Dermis blood vessel endothelial cell (primary cell): ENCODE measurements at regions not wholly inside any gene's neighbourhood (a gene's known extent, or its start where the extent isn't known, plus 50 kb on each side); places are given as distances from the start of the nearest gene placed in this dataset.

Experiments
- DNase-seq: peaks from one replicate; pipeline ENCODE4 v3.0.0; 2010

DNA sequence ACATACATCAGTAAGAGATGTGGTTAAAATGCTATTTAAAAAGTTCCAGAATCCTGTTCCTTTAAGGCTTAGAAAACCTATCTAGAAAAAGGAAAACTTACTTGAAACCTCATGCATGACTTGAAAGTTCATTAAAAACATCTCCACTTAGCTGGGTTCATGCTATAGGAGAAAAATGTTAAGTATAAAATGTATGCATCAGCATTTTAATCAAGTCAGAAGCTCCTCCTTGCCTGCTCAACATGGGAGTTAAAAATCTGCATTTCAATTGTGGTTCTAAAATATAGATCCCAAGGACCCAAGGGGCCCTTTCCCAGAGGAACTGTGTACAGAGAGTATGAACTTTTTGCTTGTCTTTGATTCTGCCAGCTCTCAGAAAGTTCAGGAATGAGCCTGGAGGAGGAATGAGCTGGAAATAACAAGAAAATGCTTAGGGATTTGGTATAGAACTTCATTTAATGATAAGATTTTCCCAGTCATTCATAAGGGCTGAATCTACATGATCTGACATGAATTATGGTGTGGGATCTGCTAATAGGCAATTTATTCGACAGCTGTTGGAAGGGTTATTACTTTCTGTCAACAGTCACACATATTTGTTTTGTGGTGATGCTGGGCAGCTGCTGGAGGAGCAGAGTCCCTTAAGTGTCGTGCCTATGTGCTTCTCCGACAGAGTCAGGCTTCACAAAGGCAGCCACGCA is 85.6 kb upstream of the MTPN start:
- no peak for DNase-seq

DNA sequence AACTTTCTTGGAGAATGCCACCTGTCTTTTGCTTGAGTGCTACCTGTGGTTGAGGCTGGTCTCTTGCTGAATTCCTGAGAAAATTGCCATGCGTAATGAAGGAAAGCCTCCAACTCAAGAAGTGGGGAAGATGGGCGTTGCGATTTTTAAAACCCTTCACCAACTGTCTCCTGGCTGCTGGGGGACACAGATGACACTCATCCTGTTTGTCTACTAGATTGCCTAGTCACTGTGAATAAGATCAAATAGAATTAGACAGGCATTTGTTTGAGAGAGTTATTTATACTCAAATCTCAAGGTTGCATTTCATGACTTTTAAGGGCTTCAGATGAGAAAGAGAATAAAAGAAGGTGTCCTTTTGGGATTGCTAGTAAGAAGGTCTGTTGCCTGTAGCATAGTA is 84.3 kb upstream of the MTPN start:
- DNase-seq: no peak

DNA sequence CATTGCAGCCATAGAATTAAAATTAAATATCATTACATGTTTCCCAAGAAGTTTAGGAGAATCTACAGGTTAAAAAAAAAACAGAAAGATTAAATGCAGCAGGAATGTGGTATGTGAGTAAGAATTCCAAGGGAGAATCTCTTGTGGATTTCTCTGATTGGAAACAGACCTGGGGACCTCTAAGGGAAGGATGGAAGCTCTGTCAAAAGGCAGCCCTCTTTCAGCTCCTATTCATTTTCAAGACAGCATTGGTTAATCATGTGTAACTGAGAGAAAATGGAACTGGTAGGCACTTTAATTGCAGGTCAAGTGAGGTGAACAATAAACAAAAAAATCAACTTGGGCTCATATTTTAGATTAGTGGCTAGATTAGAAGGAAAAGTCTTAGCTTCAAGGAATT is 81.4 kb upstream of the MTPN start:
- no peak for DNase-seq

DNA sequence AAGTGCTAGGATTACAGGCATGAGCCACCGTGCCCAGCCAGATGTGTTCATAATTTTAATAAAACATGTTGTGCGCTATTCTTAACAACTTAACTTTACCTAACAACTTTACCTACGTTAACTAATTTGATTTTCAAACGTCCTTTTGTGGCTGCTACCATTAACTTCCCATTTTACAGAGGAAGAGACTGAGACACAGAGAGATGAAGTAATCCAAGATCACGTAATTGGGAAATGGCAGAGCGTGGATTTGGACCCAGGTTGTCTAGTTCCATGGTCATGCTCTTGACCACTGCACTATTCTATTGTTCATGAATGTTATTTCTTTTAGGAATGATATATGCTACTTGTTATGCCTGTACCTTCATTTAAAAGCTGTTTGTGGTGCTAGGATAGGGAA is 80.3 kb upstream of the MTPN start:
- DNase-seq: no peak

DNA sequence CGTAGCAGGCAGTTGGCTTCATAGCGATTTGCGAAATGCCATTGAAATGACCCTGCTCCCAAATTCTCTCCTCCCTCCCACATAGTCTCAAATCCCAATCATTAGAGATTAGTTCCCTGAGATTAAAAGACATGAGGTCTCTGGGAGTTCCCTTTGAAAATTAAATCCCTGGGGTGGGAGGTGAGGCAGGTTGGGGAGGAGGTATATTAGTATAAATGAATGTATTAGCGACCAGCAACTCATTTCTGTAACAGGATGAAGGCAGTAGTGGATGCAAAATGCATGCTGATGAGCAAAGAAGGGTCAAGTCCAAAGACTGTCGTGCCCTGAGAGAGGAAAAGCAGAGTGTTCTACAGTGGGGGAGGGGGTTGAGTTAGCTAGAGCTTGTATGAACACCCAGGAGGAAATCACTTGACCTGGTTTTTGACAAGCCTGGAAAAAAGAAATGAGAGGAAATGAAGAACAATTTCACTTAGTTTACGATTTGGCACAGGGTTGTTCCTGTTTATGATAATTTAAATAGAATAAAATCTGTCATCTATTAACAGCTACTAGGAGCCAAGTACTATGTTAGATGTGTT is 79.6 kb upstream of the MTPN start:
- no peak for DNase-seq

DNA sequence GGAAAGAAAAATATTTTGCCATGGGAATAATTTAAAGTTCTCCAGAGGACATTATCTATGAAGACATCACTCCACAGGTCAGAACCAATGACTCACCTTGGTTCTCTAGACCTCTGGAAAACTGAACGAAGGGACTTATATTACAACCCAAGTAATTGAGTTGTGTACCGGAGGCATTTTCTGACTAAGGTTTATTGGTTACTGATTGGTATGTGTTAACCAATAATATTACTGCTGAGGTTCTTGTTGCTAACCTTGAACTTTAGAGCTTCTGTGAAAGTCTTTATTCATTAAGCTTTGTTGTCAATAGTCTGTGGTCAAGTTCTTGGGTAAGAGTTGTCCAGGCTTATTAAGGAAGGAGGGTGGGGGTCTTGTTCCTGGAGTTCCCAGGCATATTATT is 78.1 kb upstream of the MTPN start:
- DNase-seq: no peak

DNA sequence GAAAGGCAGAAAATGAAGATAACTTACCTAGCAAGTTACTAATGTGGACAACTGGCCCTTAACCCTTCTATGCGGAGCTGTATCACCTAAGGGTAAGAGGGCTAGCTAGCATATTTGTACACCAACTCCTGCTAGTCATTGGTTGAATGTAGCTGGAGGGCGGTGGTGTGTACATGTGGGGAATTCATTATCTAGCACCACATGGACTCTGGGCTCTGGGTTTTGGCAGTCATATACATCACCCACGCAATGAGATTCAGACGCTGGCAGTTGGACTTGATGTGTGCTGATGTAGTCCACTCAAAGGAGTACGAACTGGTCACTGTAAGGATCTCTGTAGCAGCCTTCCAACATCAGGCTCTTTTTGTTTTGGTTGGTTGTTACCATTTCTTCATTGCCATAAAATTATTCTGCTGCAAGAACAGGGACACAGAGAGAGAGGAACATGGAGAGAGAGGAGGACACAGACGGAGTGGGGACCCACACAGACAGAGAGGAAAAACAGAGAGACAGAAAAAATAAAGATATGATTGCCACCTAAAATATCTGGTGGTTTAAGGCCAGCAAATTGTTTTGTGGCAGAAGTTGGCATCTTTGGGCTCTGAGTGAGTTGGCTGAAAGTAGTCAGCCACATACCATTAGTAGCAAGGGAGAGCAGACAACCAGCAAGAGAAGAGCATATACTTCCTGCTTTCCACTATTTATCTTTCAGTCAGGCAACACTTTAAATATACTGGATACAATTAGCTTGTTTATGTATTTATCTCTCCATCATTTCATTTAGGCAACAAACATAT is 76.7 kb upstream of the MTPN start:
- no peak for DNase-seq

DNA sequence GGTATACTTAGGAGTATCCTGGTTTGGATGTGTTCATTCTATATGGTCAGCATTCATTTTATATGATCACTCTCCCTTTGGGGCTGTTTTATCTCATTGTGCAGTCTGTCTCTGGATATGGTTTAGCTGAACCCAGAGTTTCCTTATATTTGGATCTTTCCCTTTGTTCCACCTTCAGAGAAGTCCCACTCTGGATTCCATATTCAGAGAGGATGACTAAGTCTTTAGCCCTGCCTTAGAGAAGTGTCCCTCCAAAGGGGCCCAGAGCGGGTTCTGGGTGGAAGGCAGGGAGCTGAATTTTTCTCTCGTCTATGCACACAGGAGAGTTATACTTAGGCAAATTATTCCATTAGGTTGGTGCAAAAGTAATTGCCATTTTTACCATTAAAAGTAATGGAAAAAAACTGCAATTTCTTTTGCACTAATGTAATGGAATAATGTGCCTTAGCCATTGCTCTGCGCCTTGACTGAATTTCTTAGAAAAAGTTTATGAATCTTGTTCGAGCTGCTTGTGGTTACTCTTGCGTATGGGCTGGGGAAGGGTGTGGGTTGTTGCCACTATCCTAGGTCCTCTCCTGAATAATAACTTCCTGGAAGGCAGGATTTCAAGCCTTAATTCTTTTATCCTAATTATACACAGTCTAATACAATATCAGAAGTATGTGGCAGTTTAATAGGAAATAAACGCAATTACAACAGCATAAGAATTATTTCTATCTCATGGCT is 74.2 kb upstream of the MTPN start:
- no peak for DNase-seq

DNA sequence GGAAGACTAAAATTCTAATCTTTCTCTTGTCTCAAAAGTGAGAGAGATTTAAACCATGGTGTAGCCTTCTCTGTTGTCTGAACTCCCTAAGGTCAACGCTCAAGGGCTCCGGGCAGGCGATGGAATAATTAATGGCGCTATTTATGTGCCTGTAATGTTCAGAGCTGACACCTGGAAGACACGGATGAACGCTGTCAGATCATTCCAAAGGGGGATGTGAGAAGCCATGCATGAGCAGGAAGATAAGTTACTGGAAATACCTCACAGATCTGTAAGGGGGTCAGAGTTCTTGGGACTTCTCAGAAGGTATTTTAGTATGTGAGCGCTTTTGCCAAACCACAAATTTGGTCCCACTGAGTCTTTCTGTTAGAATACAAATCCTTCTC is 73.3 kb upstream of the MTPN start:
- no peak for DNase-seq

DNA sequence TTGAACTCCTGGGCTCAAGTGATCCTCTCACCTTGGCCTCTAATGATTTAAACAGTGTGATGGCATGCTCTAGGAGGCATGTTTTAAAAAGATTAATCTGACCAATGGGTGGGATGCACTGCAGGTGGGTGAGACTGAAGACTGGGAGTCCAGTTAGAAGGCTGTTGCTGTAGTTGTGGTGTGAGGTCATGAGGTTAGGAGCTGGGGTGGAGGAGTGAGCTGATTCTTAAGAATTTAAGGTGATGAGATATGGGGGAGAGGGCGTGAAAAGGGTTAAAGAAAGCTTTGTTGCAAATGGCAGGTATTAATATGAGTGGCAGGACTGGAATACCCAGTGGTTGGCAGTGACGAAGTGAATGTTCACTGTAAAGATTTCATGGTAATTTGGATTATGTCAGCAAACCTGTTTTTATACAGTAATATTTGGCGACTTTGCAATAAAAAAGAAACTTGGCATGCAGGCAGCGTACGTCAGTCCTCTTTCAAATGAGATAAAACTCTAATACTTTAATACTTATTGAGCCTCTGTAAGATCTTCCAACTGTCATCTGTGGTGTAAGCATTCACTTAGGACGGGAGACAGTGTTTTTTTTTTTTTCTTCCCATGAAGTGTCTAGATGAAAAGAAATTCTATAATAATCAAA is 72.8 kb upstream of the MTPN start:
- DNase-seq: no peak

DNA sequence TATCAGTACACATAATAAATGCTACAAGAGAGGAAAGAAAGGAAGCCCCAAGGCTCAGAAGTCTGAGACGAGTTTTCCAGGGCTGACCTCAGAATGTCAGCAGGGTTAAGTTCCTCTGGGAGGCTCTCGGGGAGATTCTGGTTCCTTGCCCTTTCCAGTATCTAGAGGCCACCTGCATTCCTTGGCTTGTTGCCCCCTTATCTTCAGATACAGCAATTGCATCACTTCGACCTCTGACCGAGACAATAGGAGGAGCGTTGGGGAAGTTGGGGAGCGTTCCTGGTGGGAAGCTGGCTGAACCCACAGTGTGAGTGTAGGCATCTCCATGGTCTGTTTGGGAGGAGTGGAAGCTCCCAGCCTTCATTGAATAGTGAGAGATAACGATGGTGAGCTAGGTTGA is 72.0 kb upstream of the MTPN start:
- no peak for DNase-seq

DNA sequence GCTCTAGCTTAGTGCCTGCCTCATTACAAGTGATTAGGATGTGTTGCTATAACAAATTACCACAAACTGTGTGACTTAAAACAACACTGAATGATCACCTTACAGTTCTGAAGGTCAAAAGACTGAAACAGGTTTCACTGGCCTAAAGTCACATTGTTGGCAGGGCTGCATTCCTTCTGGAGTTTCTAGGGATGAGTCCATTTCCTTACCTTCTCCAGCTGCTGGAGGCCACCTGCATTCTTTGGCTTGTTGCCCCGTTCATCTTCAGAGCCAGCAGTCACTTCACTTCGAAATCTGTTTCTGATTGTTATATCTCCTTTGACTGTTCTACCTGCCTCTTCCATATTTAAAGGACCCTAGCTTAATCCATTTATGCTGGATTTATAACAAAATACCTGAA is 69.4 kb upstream of the MTPN start:
- DNase-seq: no peak

DNA sequence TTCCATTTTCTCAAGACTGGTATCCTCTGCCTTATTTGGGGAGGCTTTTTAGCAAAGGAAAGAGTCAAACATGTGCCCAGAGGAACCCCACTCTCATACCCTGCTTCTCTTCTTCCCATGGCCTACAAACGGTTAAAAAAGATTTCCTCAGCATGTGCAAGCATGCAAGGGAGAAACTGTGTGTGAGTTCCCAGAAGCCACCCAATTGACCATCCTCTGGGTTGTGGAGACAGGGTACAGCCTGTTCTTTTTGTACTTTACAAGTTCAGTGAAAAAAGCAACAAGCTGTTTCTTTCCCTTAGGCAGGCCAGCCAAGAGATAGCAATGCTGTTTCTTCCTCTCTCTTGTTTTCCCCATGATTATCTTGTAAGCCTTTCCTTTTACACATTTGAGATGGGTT is 68.8 kb upstream of the MTPN start:
- DNase-seq: no peak

DNA sequence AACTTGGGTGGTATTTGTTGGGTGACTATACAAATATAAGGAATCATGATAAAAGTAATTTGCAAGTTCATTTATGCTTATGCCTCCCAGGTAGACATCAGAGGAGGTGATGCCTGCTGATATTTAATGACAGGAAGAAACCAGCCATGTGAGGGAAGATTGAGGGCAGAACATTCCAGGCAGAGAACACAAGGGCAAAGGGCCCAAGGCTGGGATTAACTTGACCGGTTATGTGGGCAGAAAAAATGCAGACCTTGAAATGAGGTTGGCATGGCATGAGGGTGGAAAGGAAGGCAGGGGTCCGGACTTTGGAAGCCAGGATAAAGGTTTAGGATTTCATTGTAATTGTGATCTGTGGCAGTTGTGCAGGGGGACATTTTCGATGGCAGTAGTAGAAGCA is 68.0 kb upstream of the MTPN start:
- DNase-seq: no peak

DNA sequence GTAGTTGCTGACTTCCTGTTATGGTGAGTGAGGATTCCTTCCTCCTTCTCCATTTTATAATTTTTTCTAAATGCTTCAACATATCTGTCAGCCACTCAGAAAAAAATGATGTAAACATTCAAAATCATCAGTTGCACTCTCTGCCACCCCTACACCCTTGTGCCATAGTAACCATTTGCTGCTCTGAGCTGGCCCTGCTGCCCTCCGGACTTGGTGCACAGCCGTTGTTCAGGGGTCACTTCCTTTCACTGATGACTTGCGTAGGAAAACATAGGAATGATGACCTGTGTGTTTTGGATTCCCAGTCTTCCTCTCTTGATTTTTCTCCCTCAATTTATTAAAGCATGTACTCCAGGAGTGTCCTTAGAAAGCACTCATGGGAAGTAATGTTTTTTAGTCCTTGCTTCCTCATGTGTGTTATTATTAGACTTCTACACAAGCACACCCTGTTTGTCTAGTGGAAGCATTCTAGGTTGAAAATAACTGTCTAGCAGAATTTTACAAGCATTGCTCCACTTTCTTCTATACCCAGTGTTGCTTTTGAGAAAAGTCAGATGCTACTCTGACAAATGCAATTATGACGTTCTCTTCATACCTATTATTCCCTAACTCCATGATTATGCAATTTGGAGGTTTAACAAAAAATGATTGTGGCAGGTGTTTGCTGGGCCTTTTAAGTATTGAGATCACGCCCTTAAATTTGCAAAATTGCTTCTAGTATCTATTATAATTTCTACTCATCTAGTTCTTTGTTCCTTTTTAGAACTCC is 62.6 kb upstream of the MTPN start:
- DNase-seq: peak; percentile 19

DNA sequence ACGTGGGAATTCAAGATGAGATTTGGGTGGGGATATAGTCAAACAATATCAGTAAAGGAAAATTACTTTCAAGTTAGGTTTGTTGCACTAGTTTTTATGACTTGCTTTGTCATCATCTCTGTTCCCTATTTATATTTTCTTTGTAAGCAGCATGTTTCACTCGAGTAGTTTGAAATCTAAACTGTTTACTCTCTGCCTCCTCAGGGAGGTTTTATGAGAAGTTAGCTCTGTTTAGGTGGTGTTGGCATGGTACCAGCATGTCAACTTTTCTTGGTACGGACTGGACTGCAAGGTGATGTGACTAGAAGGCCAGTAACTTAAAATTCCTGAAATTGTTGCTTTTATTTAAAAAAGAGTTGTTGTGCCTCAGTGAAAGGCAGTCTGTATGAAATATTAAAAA is 59.2 kb upstream of the MTPN start:
- DNase-seq: no peak

DNA sequence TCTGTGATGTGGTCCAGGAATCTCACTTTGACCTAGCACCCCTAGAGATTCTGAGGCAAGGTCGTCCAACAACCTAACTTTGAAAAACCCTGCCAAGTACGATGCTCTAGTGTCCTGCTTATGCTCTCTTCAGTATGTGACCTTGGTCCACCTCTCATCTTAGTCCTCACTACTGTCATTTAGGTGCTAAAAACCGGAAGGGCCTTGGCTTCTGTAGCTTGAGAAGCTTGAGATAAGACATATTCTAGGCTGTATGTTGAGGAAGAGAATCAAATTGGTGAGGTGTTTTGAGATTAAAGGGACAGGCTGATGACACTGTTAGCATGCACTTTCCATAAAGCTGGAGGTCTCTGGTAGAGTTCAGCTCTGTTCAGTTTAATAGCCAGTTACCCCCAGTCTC is 57.0 kb upstream of the MTPN start:
- DNase-seq: no peak

DNA sequence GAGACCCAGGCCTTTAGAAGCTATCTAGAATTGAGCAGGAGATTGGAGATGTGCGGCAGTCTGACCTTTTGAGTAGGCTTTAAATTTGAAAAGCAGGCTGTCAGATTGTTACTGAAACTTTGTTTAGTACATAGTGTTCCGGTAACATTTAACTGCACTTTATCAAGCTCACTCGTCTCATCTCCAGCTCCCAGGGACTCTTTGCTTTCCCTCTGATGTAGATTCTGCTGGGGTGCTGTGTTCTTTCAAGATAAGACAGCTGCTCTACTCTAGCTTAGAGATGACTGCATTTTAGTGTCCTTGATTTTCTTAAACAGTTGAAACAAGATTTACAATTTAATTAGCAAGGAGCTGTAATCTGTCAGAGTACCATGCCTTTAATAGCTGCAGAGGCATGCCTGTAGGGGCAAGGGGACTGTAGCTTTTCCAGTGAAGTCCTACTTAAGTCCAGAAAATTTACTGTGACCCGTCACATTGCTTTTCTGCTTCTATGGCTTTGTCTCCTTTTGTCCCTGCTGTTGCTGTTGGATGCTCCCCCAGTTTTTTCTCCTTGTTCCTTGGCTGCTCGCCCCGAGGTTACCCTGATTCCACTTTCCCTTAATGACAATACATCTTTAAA is 56.4 kb upstream of the MTPN start:
- DNase-seq: no peak

DNA sequence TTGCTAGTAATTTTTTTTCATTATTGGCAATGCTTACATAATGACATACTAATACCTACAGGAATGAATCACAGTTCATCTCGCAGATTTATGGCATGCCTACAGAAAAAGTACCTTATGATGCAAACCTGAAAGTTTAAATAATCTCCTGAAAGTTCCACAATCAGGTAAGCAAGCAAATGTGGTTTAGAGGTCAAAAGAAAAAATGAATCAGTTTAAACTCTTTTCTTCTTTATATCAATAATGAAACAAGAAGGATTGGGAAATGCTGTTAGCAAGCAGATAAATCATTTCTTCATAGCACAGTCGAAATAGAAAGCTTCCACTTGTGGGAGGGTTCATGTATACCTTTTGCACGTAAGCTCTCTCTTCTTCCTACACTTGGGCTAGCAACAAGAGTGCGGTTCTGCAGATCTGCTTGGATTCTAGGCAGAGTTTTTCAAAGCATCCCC is 53.7 kb upstream of the MTPN start:
- DNase-seq: no peak

DNA sequence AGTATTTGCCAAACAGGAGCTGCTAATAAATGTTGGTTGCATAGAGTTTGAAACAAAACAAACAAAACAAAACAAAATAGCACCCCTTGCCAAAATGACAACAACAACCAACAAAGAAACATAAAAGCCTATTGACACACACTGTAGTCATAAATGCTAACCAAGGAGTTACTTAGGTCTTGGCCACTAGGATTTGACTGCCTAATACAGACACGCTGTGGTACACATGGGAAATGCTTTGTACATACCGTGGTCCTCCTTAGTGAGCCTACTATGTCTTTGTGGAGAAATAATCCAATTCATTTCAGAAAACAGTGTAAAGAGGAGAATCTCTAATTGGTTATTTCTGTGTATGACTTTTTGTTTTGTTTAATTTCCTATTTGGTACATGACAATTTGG is 53.2 kb upstream of the MTPN start:
- DNase-seq: no peak

DNA sequence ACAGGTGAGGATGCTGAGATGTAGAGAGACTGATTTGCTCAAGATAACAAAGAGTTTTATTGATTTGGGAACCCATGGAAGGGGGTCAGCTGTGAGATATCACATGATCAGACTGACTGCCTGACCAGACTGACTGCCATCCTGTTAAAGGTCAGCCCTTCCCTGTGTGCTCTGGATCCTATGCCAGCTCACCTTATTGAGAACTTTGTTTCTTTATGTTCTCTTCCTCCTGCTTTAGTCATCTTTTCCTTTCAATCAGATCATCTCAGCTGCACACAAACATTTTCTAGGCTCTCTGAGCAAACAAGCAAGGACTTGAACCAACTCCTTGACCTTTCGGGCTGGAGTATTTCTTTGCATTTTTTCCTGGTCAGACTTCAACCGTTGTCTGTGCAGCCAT is 50.0 kb upstream of the MTPN start:
- DNase-seq: no peak
